Neural cell (in vitro differentiated cells): ENCODE measurements at regions not wholly inside any gene's neighbourhood (a gene's known extent, or its start where the extent isn't known, plus 50 kb on each side); places are given as distances from the start of the nearest gene placed in this dataset.

Experiments
- H2AFZ ChIP-seq: fragments of 200-600, 300-800 bp; sonication (generic), shearing (Covaris generic); 2 replicates; pipeline ENCODE4 v1.6.0; 2014; ENCODE audit warnings: low read depth, mild to moderate bottlenecking, antibody characterized with exemption, low read length, moderate library complexity
- H3F3A ChIP-seq: fragments of 200-600 bp; shearing (Covaris generic); 2 replicates; pipeline ENCODE4 v1.6.1; 2016; ENCODE audit warnings: mild to moderate bottlenecking, moderate library complexity, mixed read lengths, antibody characterized with exemption, low read length; ENCODE audit not compliant: insufficient read depth, poor library complexity, severe bottlenecking
- H3K27ac ChIP-seq: fragments of 200-600, 300-800 bp; sonication (generic), shearing (Covaris generic); 2 replicates; pipeline ENCODE4 v1.5.1; 2014; ENCODE audit warnings: mild to moderate bottlenecking, low read length, moderate library complexity
- H3K27me3 ChIP-seq: fragments of 300-800, 200-600 bp; sonication (generic), shearing (Covaris generic); 2 replicates; pipeline ENCODE4 v1.6.0; 2014; ENCODE audit warnings: mild to moderate bottlenecking, low read depth, low read length, moderate library complexity; ENCODE audit not compliant: insufficient read depth
- H3K36me3 ChIP-seq: fragments of 300-800, 200-600 bp; sonication (generic), shearing (Covaris generic); 2 replicates; pipeline ENCODE4 v1.5.1; 2014; ENCODE audit warnings: mild to moderate bottlenecking, antibody characterized with exemption, low read length, moderate library complexity; ENCODE audit not compliant: insufficient read depth
- H3K4me2 ChIP-seq: fragments of 300-800, 200-600 bp; sonication (generic), shearing (Covaris generic); 2 replicates; pipeline ENCODE4 v1.6.0; 2014; ENCODE audit warnings: mild to moderate bottlenecking, low read length
- H3K4me3 ChIP-seq: fragments of 300-800, 200-600 bp; sonication (generic), shearing (Covaris generic); 2 replicates; pipeline ENCODE4 v1.5.1; 2014; ENCODE audit warnings: mild to moderate bottlenecking, low read length, moderate library complexity
- H3K79me2 ChIP-seq: fragments of 200-600 bp; shearing (Covaris generic); replicated peaks from 2 replicates; pipeline ENCODE4 v1.6.0; 2014; ENCODE audit warnings: mild to moderate bottlenecking, low read length, moderate library complexity; ENCODE audit not compliant: insufficient read depth
- H3K9ac ChIP-seq: fragments of 300-800, 200-600 bp; sonication (generic), shearing (Covaris generic); 2 replicates; pipeline ENCODE4 v1.6.1; 2016; ENCODE audit warnings: mild to moderate bottlenecking, low read length, mixed read lengths
- H3K9me2 ChIP-seq: fragments of 200-600 bp; shearing (Covaris generic); 2 replicates; pipeline ENCODE4 v1.6.1; 2016; ENCODE audit warnings: mild to moderate bottlenecking, low read length, mixed read lengths; ENCODE audit not compliant: insufficient read depth
- H3K9me3 ChIP-seq: fragments of 200-600, 300-800 bp; sonication (generic), shearing (Covaris generic); 2 replicates; pipeline ENCODE4 v1.6.1; 2016; ENCODE audit warnings: mild to moderate bottlenecking, mixed run types, low read length, moderate library complexity, mixed read lengths
- H4K20me1 ChIP-seq: fragments of 200-600 bp; shearing (Covaris generic); 2 replicates; pipeline ENCODE4 v1.6.1; 2016; ENCODE audit warnings: mild to moderate bottlenecking, mixed run types; ENCODE audit not compliant: insufficient read depth
- CTCF ChIP-seq: fragments of 450-650 bp; IDR thresholded peaks from 2 replicates; pipeline ENCODE4 v1.5.1; 2014; ENCODE audit warnings: antibody characterized with exemption, mild to moderate bottlenecking, moderate library complexity; ENCODE audit not compliant: poor library complexity, severe bottlenecking
- EP300 ChIP-seq: fragments of 450-650 bp; conservative IDR thresholded peaks from 2 replicates; pipeline ENCODE4 v1.6.1; 2014; ENCODE audit warnings: antibody characterized with exemption, mild to moderate bottlenecking, moderate library complexity; ENCODE audit not compliant: poor library complexity, severe bottlenecking
- EZH2 ChIP-seq: fragments of 200-600, 300-800 bp; shearing (Covaris generic), sonication (generic); IDR thresholded peaks from 2 replicates; pipeline ENCODE4 v1.6.1; 2014; ENCODE audit warnings: antibody characterized with exemption, low read length, borderline replicate concordance, mild to moderate bottlenecking; ENCODE audit not compliant: insufficient read depth, poor library complexity, severe bottlenecking
- MXI1 ChIP-seq: fragments of 450-650 bp; conservative IDR thresholded peaks from 2 replicates; pipeline ENCODE4 v1.6.1; 2014; ENCODE audit warnings: antibody characterized with exemption, mild to moderate bottlenecking; ENCODE audit not compliant: poor library complexity, severe bottlenecking
- POLR2AphosphoS5 ChIP-seq: IDR thresholded peaks from 2 replicates; pipeline ENCODE4 v1.6.1; 2012
- RAD21 ChIP-seq: fragments of 450-650 bp; conservative IDR thresholded peaks from 2 replicates; pipeline ENCODE4 v1.6.1; 2014; ENCODE audit warnings: antibody characterized with exemption, mild to moderate bottlenecking, moderate library complexity
- REST ChIP-seq: IDR thresholded peaks from 2 replicates; pipeline ENCODE4 v1.6.1; 2012; ENCODE audit warnings: borderline replicate concordance
- SMC3 ChIP-seq: fragments of 450-650 bp; conservative IDR thresholded peaks from 2 replicates; pipeline ENCODE4 v1.6.1; 2014; ENCODE audit warnings: antibody characterized with exemption, mild to moderate bottlenecking, moderate library complexity; ENCODE audit not compliant: poor library complexity
- TAF1 ChIP-seq: IDR thresholded peaks from 2 replicates; pipeline ENCODE4 v1.6.1; 2012; ENCODE audit warnings: low read depth

DNA sequence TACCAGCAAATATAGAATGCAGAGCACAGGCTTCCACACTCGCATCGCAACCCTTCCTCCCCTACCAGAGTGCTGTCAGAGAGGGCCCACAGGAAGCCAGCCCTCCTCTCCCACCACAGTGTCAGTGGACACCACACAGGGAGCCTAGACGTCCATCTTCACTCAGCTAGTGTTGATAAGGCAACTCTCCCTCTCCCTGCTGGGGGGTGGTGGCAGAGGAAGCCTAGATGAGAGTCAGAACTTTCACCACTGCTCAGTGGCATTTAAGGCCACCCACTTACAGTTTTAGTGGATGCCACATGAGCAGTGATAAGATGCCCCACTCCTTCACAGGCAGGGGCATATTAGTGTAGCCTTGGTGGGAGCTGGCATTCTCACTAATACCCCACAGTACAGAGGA lies 109.8 kb upstream of the UBE3A start:
- Histone ChIP-seq H3K9ac (no peak overlapping the region), H3K27ac (no peak overlapping the region), H3K79me2 (no peaks in the 10 kb centered on the region), H3K4me2 (no peak overlapping the region), H3K36me3 (no peaks in the 10 kb centered on the region), H3F3A (no peaks in the 10 kb centered on the region), H2AFZ (no peak overlapping the region), H3K9me3 (no peaks in the 10 kb centered on the region), H4K20me1 (no peaks in the 10 kb centered on the region), H3K4me3 (no peak overlapping the region), H3K27me3 (no peaks in the 10 kb centered on the region), H3K9me2 (no peaks in the 10 kb centered on the region)
- TF ChIP-seq TAF1 (no peak), MXI1 (no peak), REST (no peak), RAD21 (no peak), SMC3 (no peak), EP300 (no peak), CTCF (no peak), EZH2 (no peak), POLR2AphosphoS5 (no peak)

DNA sequence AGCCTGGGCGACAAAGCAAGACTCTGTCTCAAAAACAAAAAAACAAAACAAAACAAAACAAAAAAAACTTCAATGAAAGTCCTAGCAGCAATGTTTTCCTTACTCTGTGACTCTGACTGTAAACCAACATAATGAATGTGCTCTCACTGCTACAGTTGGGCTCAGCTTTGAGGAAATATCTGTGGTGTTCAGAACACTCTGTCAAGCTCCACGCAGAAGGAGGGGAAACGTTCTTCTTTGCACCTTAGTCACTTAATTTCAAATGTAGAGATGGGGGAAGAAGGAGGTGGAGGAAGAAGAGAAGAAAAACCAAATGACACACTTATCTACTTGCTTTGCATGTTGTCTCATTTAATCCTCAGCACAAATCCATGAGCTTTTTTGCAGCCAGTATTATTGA lies 107.1 kb upstream of the UBE3A start:
- no peaks in the 10 kb centered on the region for H3K36me3 ChIP-seq
- no peak overlapping the region for H3K4me2 ChIP-seq
- H3K27me3 ChIP-seq, result no peaks in the 10 kb centered on the region
- no peak overlapping the region for H3K4me3 ChIP-seq
- TF ChIP-seq RAD21, result no peak
- no peak for TF ChIP-seq SMC3
- no peak for TF ChIP-seq POLR2AphosphoS5
- no peak for TF ChIP-seq TAF1
- no peak for TF ChIP-seq REST
- TF ChIP-seq EZH2, result no peak
- no peak for TF ChIP-seq EP300
- no peak overlapping the region for H3K27ac ChIP-seq
- no peaks in the 10 kb centered on the region for H3K9me3 ChIP-seq
- H3K9me2 ChIP-seq, result no peaks in the 10 kb centered on the region
- no peak overlapping the region for H3K9ac ChIP-seq
- no peak overlapping the region for H2AFZ ChIP-seq
- no peaks in the 10 kb centered on the region for H4K20me1 ChIP-seq
- H3F3A ChIP-seq, result no peaks in the 10 kb centered on the region
- no peaks in the 10 kb centered on the region for H3K79me2 ChIP-seq
